Endodermal cell (in vitro differentiated cells): ENCODE measurements at regions not wholly inside any gene's neighbourhood (a gene's known extent, or its start where the extent isn't known, plus 50 kb on each side); places are given as distances from the start of the nearest gene placed in this dataset.

Experiments
- DNase-seq: peaks from one replicate; pipeline ENCODE4 v3.0.0-alpha.2; 2017
- H3K27ac ChIP-seq: 2 replicates; pipeline ENCODE4 v1.5.1; 2013; ENCODE audit warnings: mild to moderate bottlenecking, low read depth, low read length, moderate library complexity
- H3K27me3 ChIP-seq: 2 replicates; pipeline ENCODE4 v1.6.1; 2013; ENCODE audit warnings: mild to moderate bottlenecking, low read length, moderate library complexity; ENCODE audit not compliant: insufficient read depth, control insufficient read depth, poor library complexity, severe bottlenecking
- H3K36me3 ChIP-seq: 2 replicates; pipeline ENCODE4 v1.7.0; 2013; ENCODE audit warnings: mild to moderate bottlenecking, low read length, moderate library complexity; ENCODE audit not compliant: control insufficient read depth, insufficient read depth
- H3K4me1 ChIP-seq: one replicate; pipeline ENCODE4 v1.7.0; 2013; ENCODE audit warnings: low read length; ENCODE audit not compliant: control insufficient read depth, insufficient read depth
- H3K4me3 ChIP-seq: 2 replicates; pipeline ENCODE4 v1.5.1; 2013; ENCODE audit warnings: mild to moderate bottlenecking, low read length, moderate library complexity
- H3K9ac ChIP-seq: 2 replicates; pipeline ENCODE4 v1.6.1; 2013; ENCODE audit warnings: mild to moderate bottlenecking, low read length, moderate library complexity; ENCODE audit not compliant: poor library complexity, severe bottlenecking; ENCODE audit errors: extremely low read depth
- H3K9me3 ChIP-seq: 2 replicates; pipeline ENCODE4 v1.6.1; 2013; ENCODE audit warnings: mild to moderate bottlenecking, low read length, moderate library complexity; ENCODE audit not compliant: control insufficient read depth
- H3K27ac Mint-ChIP-seq: 2 replicates; pipeline ENCODE4 v1.8.0; 2020; ENCODE audit warnings: mixed read lengths
- H3K27me3 Mint-ChIP-seq: 2 replicates; pipeline ENCODE4 v1.8.0; 2021; ENCODE audit warnings: mild to moderate bottlenecking, mixed read lengths; ENCODE audit not compliant: insufficient read depth
- H3K36me3 Mint-ChIP-seq: 2 replicates; pipeline ENCODE4 v1.8.0; 2020; ENCODE audit warnings: low read depth, mixed read lengths
- H3K4me1 Mint-ChIP-seq: 2 replicates; pipeline ENCODE4 v1.8.0; 2020; ENCODE audit warnings: mixed read lengths
- H3K4me3 Mint-ChIP-seq: 2 replicates; pipeline ENCODE4 v1.8.0; 2020; ENCODE audit warnings: mild to moderate bottlenecking, moderate library complexity, mixed read lengths
- H3K9me3 Mint-ChIP-seq: 2 replicates; pipeline ENCODE4 v1.8.0; 2020; ENCODE audit warnings: mild to moderate bottlenecking, mixed read lengths
- CTCF ChIP-seq: fragments of 200-600 bp; sonication (generic); conservative IDR thresholded peaks from 2 replicates; pipeline ENCODE4 v1.5.0; 2021; ENCODE audit warnings: antibody characterized with exemption, mild to moderate bottlenecking
- WGBS, 2 experiments: methylation state at CpG; one replicate each; pipeline versions ENCODE4 v1.1.5 to v1.1.7; 2013; ENCODE audit warnings: missing lambda C conversion rate in 2 of 2, mixed read lengths in 1 of 2; ENCODE audit not compliant: insufficient coverage in 1 of 2, insufficient read length in 1 of 2; 5-methylcytosine and 5-hydroxymethylcytosine counted together

- Histone ChIP-seq H3K27ac (peak overlapping the region; percentile 90), H3K9ac (no peak overlapping the region), H3K4me1 (peaks cover 6% of the 10 kb centered on the region), H3K9me3 (no peaks in the 10 kb centered on the region), H3K4me3 (peak overlapping the region; percentile 8), H3K36me3 (no peaks in the 10 kb centered on the region), H3K27me3 (no peaks in the 10 kb centered on the region)
- no peak for TF ChIP-seq CTCF
- Mint-ChIP-seq H3K27me3 (no peaks in the 10 kb centered on the region), H3K27ac (peak overlapping the region; percentile 92), H3K9me3 (no peaks in the 10 kb centered on the region), H3K36me3 (no peaks in the 10 kb centered on the region), H3K4me3 (peak overlapping the region; percentile 38), H3K4me1 (peaks cover 42% of the 10 kb centered on the region)
- DNase-seq, result no peak
- 58 to 66% methylated on average over 8 of the region's 8 CpGs for WGBS, 2 experiments
Observed at GRCh38 chr5:93300309-93300923, 280.6 kb downstream of the NR2F1-AS1 start.

GRCh38 chr5:93299681-93300308 lies 281.2 kb downstream of the NR2F1-AS1 start:
- H3K4me3 Mint-ChIP-seq, result peak overlapping the region; percentile 38

GRCh38 chr5:93297116-93297515 lies 283.9 kb downstream of the NR2F1-AS1 start:
- Histone ChIP-seq H3K4me3 (no peak overlapping the region), H3K4me1 (peaks cover 6% of the 10 kb centered on the region), H3K9ac (no peak overlapping the region), H3K27me3 (no peaks in the 10 kb centered on the region), H3K9me3 (no peaks in the 10 kb centered on the region), H3K36me3 (no peaks in the 10 kb centered on the region), H3K27ac (no peak overlapping the region)
- Mint-ChIP-seq H3K27me3 (no peaks in the 10 kb centered on the region), H3K36me3 (no peaks in the 10 kb centered on the region), H3K9me3 (no peaks in the 10 kb centered on the region), H3K4me1 (peaks cover 25% of the 10 kb centered on the region), H3K4me3 (no peak overlapping the region), H3K27ac (no peak overlapping the region)
- DNase-seq, result no peak
- WGBS, 2 experiments, result 92 to 100% methylated on average over 1 to 2 of the region's 2 CpGs
- TF ChIP-seq CTCF, result no peak

More at GRCh38 chr5:93299681-93300308, 281.2 kb downstream of the NR2F1-AS1 start:
- Mint-ChIP-seq H3K27me3 (no peaks in the 10 kb centered on the region), H3K27ac (peak overlapping the region; percentile 92), H3K4me1 (peaks cover 39% of the 10 kb centered on the region), H3K9me3 (no peaks in the 10 kb centered on the region), H3K36me3 (no peaks in the 10 kb centered on the region)
- H3K9me3 ChIP-seq, result no peaks in the 10 kb centered on the region
- H3K27ac ChIP-seq, result peak overlapping the region; percentile 90
- no peaks in the 10 kb centered on the region for H3K27me3 ChIP-seq
- peaks cover 6% of the 10 kb centered on the region for H3K4me1 ChIP-seq
- no peaks in the 10 kb centered on the region for H3K36me3 ChIP-seq
- peak; percentile 74 for DNase-seq
- H3K4me3 ChIP-seq, result peak overlapping the region; percentile 8
- no peak for TF ChIP-seq CTCF
- WGBS, 2 experiments, result 13 to 16% methylated on average over 4 to 6 of the region's 6 CpGs
- no peak overlapping the region for H3K9ac ChIP-seq
